ENCODE measurements at regions not wholly inside any gene's neighbourhood (a gene's known extent, or its start where the extent isn't known, plus 50 kb on each side); places are given as distances from the start of the nearest gene placed in this dataset.
"Not testable (repeated sequence)": the region's sequence is repeated elsewhere in the genome, so short reads cannot be mapped to it uniquely, and the experiment has no call there.

DNA sequence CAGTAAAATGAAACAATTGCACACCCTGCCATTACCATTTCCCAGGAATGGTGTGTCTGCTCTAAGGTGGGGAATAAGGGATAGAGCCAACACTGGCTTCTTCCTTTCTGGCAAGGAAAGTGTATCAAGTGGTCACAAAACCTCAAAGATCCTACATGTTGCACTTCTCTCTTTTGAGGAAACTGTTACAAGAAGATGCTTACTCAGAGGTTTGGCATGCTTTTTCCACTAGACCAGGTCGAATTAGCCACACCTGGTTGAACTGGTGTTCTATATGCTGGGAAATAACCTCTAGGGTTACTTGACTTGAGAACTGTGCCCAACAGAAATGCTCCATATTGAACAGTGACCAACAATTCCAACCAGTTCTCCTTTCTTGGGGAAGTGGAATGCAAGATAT, 102.9 kb downstream of the LRRN1 start:
- no peak overlapping the region for H3K9ac ChIP-seq (ENCODE audit: low read length)
- peaks cover 4% of the 10 kb centered on the region; the same call in 1 of the 2 replicates for H3K9me3 ChIP-seq (ENCODE audit: control insufficient read depth, insufficient read depth, low read depth, low read length)
- H3K36me3 ChIP-seq (ENCODE audit: control insufficient read depth, insufficient read depth, low read length): no peaks in the 10 kb centered on the region
- H3K4me3 ChIP-seq (ENCODE audit: low read depth, low read length): no peak overlapping the region
- H3K4me1 ChIP-seq (ENCODE audit: control insufficient read depth, insufficient read depth, low read length): no peaks in the 10 kb centered on the region
- no peak overlapping the region for H3K27ac ChIP-seq (ENCODE audit: low read depth, low read length)
- no peaks in the 10 kb centered on the region for H3K27me3 ChIP-seq (ENCODE audit: control insufficient read depth, insufficient read depth, low read length)

DNA sequence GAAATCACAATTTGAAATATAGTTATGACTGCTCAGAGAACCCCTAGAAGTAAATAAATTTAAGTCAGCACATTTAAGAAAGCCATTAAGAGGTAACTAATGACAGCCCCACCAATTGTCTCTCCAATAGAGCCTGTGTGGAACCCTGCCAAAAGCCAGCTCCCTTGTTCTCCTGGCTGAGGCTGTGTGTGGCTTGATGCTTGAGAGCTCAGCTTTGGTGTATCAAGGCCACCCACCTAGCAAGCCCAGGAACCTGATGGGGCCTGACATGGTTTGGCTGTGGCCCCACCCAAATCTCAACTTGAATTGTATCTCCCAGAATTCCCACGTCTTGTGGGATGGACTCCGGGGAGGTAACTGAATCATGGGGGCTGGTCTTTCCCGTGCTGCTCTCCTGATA, 106.9 kb downstream of the LRRN1 start:
- Histone ChIP-seq H3K9me3 (ENCODE audit: control insufficient read depth, insufficient read depth, low read depth, low read length) (peaks cover 4% of the 10 kb centered on the region; the same call in 1 of the 2 replicates), H3K4me3 (ENCODE audit: low read depth, low read length) (no peak overlapping the region), H3K27me3 (ENCODE audit: control insufficient read depth, insufficient read depth, low read length) (no peaks in the 10 kb centered on the region), H3K27ac (ENCODE audit: low read depth, low read length) (no peak overlapping the region), H3K36me3 (ENCODE audit: control insufficient read depth, insufficient read depth, low read length) (no peaks in the 10 kb centered on the region), H3K9ac (ENCODE audit: low read length) (no peak overlapping the region), H3K4me1 (ENCODE audit: control insufficient read depth, insufficient read depth, low read length) (no peaks in the 10 kb centered on the region)

DNA sequence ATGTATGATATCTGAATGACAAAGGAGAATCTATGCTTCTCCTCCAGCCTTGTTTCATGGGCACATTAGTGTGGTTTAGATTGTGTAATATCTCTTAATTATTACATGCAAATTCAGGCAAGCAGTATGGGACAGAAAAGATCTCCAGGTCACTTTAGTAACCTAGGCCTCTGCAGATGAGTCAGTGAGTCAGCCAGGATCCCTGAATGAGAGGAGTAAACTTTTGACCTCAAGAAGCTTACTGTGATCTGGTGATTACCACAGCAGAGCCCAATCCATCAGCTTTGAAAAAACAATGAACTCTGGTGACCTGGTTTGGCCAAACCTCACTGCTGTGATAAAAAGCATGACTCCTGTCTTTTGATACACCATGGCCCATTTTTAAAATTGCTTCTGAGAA, 107.8 kb downstream of the LRRN1 start:
- Histone ChIP-seq H3K4me3 (ENCODE audit: low read depth, low read length) (no peak overlapping the region), H3K4me1 (ENCODE audit: control insufficient read depth, insufficient read depth, low read length) (no peaks in the 10 kb centered on the region), H3K36me3 (ENCODE audit: control insufficient read depth, insufficient read depth, low read length) (no peaks in the 10 kb centered on the region), H3K27me3 (ENCODE audit: control insufficient read depth, insufficient read depth, low read length) (no peaks in the 10 kb centered on the region), H3K9ac (ENCODE audit: low read length) (no peak overlapping the region), H3K27ac (ENCODE audit: low read depth, low read length) (no peak overlapping the region), H3K9me3 (ENCODE audit: control insufficient read depth, insufficient read depth, low read depth, low read length) (peaks cover 4% of the 10 kb centered on the region; the same call in 1 of the 2 replicates)

DNA sequence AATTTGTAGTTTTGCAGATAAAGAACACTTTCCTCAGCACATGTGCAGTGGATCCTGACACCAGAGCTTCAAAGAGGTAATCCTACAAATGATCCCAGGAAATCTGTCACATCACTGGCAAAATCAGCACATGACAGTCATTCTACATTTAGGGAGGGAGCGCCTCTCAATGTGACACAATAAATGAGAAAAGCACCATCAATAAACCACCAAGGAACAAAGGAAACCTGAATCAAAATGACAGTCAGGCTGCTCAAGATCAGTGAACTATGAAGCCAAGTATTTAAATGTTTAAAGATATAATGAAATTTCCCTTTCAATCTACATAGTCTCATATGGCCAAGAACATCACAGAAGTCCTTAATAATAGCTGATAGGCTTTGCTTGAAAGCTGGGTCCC, 119.5 kb downstream of the LRRN1 start:
- H3K9ac ChIP-seq (ENCODE audit: low read length): no peak overlapping the region
- H3K4me1 ChIP-seq (ENCODE audit: control insufficient read depth, insufficient read depth, low read length): no peaks in the 10 kb centered on the region
- no peak overlapping the region for H3K4me3 ChIP-seq (ENCODE audit: low read depth, low read length)
- no peaks in the 10 kb centered on the region for H3K9me3 ChIP-seq (ENCODE audit: control insufficient read depth, insufficient read depth, low read depth, low read length)
- no peaks in the 10 kb centered on the region for H3K36me3 ChIP-seq (ENCODE audit: control insufficient read depth, insufficient read depth, low read length)
- H3K27ac ChIP-seq (ENCODE audit: low read depth, low read length): no peak overlapping the region
- H3K27me3 ChIP-seq (ENCODE audit: control insufficient read depth, insufficient read depth, low read length): no peaks in the 10 kb centered on the region

DNA sequence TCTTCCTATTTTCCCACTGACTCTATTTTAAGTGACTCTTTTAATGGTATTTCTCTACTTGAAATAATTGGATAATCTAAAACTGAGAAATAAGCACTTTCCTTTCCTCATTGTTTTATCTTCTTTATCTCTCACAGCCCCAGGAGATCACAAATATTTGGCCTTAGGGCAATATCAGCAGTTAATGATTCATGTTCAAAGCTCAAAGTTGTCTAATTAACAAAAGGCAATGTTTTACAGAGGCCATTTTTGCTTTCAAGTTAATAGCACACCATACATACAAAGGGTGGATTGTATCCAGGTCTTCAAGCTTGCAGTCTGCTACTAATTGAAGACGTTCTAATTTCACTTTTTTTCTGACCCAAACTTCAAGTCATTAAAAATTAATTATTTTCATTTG, 120.1 kb downstream of the LRRN1 start:
- Histone ChIP-seq H3K27ac (ENCODE audit: low read depth, low read length) (no peak overlapping the region), H3K9me3 (ENCODE audit: control insufficient read depth, insufficient read depth, low read depth, low read length) (no peaks in the 10 kb centered on the region), H3K36me3 (ENCODE audit: control insufficient read depth, insufficient read depth, low read length) (no peaks in the 10 kb centered on the region), H3K9ac (ENCODE audit: low read length) (no peak overlapping the region), H3K27me3 (ENCODE audit: control insufficient read depth, insufficient read depth, low read length) (no peaks in the 10 kb centered on the region), H3K4me3 (ENCODE audit: low read depth, low read length) (no peak overlapping the region), H3K4me1 (ENCODE audit: control insufficient read depth, insufficient read depth, low read length) (no peaks in the 10 kb centered on the region)

DNA sequence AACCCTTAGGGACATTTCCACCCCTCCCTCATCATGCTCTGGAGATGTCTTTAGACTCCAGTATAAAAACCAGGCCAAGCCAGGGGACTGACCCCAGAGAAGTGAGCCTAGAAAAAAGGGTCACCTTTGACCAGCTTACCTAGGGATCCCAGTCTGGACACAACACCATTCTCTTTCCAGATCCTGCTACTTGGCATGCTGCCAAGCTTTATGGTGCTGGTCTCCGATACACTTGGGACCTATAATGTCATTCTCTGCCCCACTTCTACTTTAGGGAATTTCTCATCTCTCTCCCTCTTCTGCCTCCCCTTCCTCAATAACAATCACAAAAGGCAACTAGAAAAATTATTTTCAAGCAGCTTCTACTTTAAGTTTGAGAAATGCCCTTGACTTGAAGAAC, 124.4 kb downstream of the LRRN1 start:
- no peak overlapping the region for H3K27ac ChIP-seq (ENCODE audit: low read depth, low read length)
- no peak overlapping the region for H3K4me3 ChIP-seq (ENCODE audit: low read depth, low read length)
- H3K9ac ChIP-seq (ENCODE audit: low read length): no peak overlapping the region

DNA sequence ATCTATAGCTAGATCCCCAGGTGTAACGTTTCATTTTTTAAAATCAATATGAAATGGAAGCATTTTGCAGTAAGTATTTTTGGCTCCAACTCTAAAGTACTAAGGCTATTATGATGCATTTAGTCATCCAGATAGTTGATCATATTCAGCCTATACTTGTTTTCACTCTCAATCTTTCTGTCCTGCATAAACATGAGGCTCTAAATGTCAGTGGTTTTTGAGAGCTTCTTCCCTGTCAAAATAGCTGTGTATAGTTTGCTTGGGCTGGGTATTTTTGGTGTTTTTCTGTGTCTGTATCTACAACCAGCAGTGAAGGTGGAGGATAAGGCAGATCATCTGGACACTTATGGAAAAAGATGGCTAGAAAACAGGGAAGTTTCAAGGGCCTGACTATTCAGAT, 128.0 kb downstream of the LRRN1 start:
- Histone ChIP-seq H3K4me1 (ENCODE audit: control insufficient read depth, insufficient read depth, low read length) (peaks cover 4% of the 10 kb centered on the region; the same call in 1 of the 2 replicates), H3K36me3 (ENCODE audit: control insufficient read depth, insufficient read depth, low read length) (no peaks in the 10 kb centered on the region), H3K27me3 (ENCODE audit: control insufficient read depth, insufficient read depth, low read length) (no peaks in the 10 kb centered on the region), H3K4me3 (ENCODE audit: low read depth, low read length) (no peak overlapping the region), H3K9me3 (ENCODE audit: control insufficient read depth, insufficient read depth, low read depth, low read length) (peaks cover 6% of the 10 kb centered on the region), H3K9ac (ENCODE audit: low read length) (no peak overlapping the region), H3K27ac (ENCODE audit: low read depth, low read length) (no peak overlapping the region)

More for the DNA sequence above, 124.4 kb downstream of the LRRN1 start:
- no peaks in the 10 kb centered on the region for H3K36me3 ChIP-seq (ENCODE audit: control insufficient read depth, insufficient read depth, low read length)
- H3K9me3 ChIP-seq (ENCODE audit: control insufficient read depth, insufficient read depth, low read depth, low read length): no peaks in the 10 kb centered on the region
- H3K4me1 ChIP-seq (ENCODE audit: control insufficient read depth, insufficient read depth, low read length): peaks cover 4% of the 10 kb centered on the region; the same call in 1 of the 2 replicates
- no peaks in the 10 kb centered on the region for H3K27me3 ChIP-seq (ENCODE audit: control insufficient read depth, insufficient read depth, low read length)

DNA sequence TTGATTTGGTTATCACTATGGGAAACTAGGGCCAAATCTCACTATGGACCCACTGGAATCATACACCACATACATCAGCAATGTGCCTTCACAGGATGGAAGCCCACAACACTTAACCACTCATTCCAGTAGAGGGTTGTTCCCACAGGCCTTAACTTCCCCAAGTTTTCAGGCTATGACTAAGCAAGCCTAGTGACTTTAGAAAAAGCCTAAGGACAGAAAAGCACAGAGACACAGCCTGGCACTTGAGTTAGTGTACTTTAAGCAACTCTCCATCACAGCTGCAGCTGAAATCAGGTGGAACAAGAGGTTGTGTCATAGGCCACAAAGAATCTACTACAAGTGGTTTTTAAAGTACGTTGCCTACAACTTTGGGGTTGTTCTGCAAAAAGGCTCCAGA, 128.7 kb downstream of the LRRN1 start:
- Histone ChIP-seq H3K27ac (ENCODE audit: low read depth, low read length) (no peak overlapping the region), H3K9me3 (ENCODE audit: control insufficient read depth, insufficient read depth, low read depth, low read length) (peaks cover 6% of the 10 kb centered on the region), H3K4me3 (ENCODE audit: low read depth, low read length) (no peak overlapping the region), H3K4me1 (ENCODE audit: control insufficient read depth, insufficient read depth, low read length) (peaks cover 4% of the 10 kb centered on the region; the same call in 1 of the 2 replicates), H3K36me3 (ENCODE audit: control insufficient read depth, insufficient read depth, low read length) (no peaks in the 10 kb centered on the region), H3K27me3 (ENCODE audit: control insufficient read depth, insufficient read depth, low read length) (no peaks in the 10 kb centered on the region), H3K9ac (ENCODE audit: low read length) (no peak overlapping the region)

DNA sequence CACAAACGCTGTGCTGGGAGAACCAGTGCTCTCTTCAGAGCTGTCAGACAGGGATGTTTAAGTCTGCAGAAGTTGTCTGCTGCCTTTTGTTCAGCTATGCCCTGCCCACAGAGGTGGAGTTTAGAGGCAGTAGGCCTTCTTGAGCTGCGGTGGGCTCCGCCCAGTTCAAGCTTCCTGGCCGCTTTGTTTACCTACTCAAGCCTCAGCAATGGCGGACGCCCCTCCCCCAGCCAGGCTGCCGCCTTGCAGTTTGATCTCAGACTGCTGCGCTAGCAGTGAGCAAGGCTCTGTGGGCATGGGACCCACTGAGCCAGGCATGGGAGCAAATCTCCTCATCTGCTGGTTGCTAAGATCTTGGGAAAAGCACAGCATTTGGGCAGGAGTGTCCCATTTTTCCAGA, 142.1 kb downstream of the LRRN1 start:
- not testable (repeated sequence) for H3K27ac ChIP-seq (ENCODE audit: low read depth, low read length); H3K9me3 ChIP-seq (ENCODE audit: control insufficient read depth, insufficient read depth, low read depth, low read length); H3K4me1 ChIP-seq (ENCODE audit: control insufficient read depth, insufficient read depth, low read length); H3K9ac ChIP-seq (ENCODE audit: low read length); H3K36me3 ChIP-seq (ENCODE audit: control insufficient read depth, insufficient read depth, low read length); H3K27me3 ChIP-seq (ENCODE audit: control insufficient read depth, insufficient read depth, low read length); H3K4me3 ChIP-seq (ENCODE audit: low read depth, low read length)

DNA sequence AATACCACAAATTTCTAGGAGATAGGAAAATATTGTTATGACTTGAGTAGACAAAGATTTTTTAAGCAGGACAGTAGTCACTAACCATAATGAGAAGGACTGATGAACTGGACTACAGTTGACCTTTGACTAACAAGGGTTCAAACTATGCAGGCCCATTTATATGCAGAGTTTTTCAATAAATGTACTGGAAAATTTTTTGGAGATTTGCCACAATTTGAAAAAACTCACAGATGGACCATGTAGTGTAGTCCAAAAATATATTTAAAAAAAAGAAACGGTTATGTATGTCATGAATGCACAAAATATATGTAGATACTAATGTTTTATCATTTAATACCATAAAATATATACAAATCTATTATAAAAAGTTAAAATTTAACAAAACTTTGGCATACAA, 151.8 kb downstream of the LRRN1 start:
- H3K9ac ChIP-seq (ENCODE audit: low read length): no peak overlapping the region
- no peaks in the 10 kb centered on the region for H3K36me3 ChIP-seq (ENCODE audit: control insufficient read depth, insufficient read depth, low read length)
- no peak overlapping the region for H3K4me3 ChIP-seq (ENCODE audit: low read depth, low read length)
- H3K4me1 ChIP-seq (ENCODE audit: control insufficient read depth, insufficient read depth, low read length): no peaks in the 10 kb centered on the region
- H3K27me3 ChIP-seq (ENCODE audit: control insufficient read depth, insufficient read depth, low read length): no peaks in the 10 kb centered on the region
- H3K27ac ChIP-seq (ENCODE audit: low read depth, low read length): no peak overlapping the region
- no peaks in the 10 kb centered on the region for H3K9me3 ChIP-seq (ENCODE audit: control insufficient read depth, insufficient read depth, low read depth, low read length)

DNA sequence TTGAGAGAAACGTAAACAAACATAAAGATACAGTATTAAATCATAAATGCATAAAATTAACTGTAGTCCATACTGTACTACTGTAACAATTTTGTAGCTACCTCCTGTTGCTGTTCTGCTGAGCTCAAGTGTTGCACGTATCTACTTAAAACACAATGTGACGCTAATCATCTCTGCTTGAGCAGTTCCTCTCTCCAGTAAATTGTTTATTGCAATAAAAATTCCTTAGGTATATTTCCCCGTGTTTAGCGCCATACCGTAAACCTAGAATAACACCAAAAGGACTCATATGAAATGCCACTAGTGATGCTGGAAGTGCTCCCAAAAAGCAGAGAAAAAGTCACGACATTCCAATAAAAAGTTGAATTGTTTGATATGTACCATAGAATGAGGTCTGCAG, 152.3 kb downstream of the LRRN1 start:
- no peak overlapping the region for H3K4me3 ChIP-seq (ENCODE audit: low read depth, low read length)
- no peaks in the 10 kb centered on the region for H3K4me1 ChIP-seq (ENCODE audit: control insufficient read depth, insufficient read depth, low read length)
- H3K9ac ChIP-seq (ENCODE audit: low read length): no peak overlapping the region
- H3K27me3 ChIP-seq (ENCODE audit: control insufficient read depth, insufficient read depth, low read length): no peaks in the 10 kb centered on the region
- H3K36me3 ChIP-seq (ENCODE audit: control insufficient read depth, insufficient read depth, low read length): no peaks in the 10 kb centered on the region
- no peaks in the 10 kb centered on the region for H3K9me3 ChIP-seq (ENCODE audit: control insufficient read depth, insufficient read depth, low read depth, low read length)
- no peak overlapping the region for H3K27ac ChIP-seq (ENCODE audit: low read depth, low read length)

DNA sequence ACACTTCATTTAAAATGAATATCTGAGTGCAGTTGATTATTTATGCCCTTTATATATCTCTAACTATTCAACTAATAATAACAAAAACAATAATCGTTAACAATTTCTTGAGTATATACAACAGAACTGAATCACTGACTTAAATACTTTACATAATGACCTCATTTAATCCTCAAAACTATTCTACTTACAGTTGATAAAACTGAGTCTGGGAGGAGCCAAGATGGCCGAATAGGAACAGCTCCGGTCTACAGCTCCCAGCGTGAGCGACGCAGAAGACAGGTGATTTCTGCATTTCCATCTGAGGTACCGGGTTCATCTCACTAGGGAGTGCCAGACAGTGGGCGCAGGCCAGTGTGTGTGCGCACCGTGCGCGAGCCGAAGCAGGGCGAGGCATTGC, 163.6 kb downstream of the LRRN1 start:
- H3K27me3 ChIP-seq (ENCODE audit: control insufficient read depth, insufficient read depth, low read length); H3K9me3 ChIP-seq (ENCODE audit: control insufficient read depth, insufficient read depth, low read depth, low read length); H3K9ac ChIP-seq (ENCODE audit: low read length); H3K27ac ChIP-seq (ENCODE audit: low read depth, low read length); H3K36me3 ChIP-seq (ENCODE audit: control insufficient read depth, insufficient read depth, low read length); H3K4me1 ChIP-seq (ENCODE audit: control insufficient read depth, insufficient read depth, low read length): not testable (repeated sequence)
- H3K4me3 ChIP-seq (ENCODE audit: low read depth, low read length): peak overlapping the region; percentile 55
